ENCODE measurements at regions not wholly inside any gene's neighbourhood (a gene's known extent, or its start where the extent isn't known, plus 50 kb on each side); places are given as distances from the start of the nearest gene placed in this dataset.

DNA sequence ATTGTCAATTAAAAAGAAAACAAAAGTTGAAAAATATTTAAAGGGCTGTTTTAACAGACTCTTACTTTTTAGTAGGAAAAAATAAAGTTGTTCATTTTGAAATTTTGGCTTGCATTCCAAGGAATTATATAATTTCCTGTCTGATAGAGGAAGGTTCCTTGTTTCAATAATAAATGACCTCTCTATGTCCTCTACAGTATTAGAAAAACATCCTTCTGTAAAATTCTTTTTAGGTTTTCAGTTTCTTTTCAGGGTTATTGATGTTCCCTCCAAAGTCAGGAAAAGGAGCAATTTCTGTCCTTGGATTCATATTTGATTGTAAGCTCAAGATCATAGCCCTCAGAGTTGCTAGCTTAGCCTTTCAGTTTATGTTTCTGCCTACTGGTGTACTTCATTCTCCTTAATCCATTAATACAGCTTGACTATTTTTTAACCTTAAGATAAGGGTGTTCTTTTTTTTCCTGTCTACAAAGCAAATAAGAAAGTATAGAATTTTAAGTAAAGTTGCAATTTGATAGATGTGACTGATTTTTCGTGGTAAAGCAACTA lies 125.2 kb upstream of the COL3A1 start:
- no peak overlapping the region for H3K27ac ChIP-seq (ENCODE audit: low read depth in 1 of 2, low read length in 2 of 2)
- intact Hi-C loops (cut with micrococcal nuclease), result no loop called here

DNA sequence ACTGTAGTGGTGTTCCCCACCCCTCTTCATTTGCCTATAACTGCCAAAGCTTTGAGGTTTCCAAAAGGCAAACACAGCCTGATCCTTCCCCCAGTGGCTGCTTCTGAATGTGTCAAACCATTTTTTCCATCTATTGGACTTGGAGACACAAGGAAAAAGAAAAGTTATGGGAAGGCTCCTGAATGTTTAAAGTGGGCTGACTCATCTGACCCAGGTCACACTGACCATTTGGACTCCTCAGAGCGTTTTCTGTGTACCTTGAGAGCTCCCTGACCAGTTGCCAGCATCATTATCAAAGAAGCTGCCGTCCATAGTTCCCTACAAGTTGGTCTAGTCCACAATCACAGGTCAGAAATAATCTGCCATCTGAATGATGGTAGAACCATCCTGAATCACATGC lies 123.4 kb upstream of the COL3A1 start:
- no peak overlapping the region for H3K4me3 ChIP-seq (replicated peaks in 1 of 3; ENCODE audit: low read depth in 2 of 3, low read length in 3 of 3)
- peaks cover 0 to 15% of the 10 kb centered on the region in 2 donors for H3K9me3 ChIP-seq (replicated peaks in 1 of 2; ENCODE audit: control insufficient read depth in 1 of 2, insufficient read depth in 1 of 2, low read length in 2 of 2)
- no peak overlapping the region for H3K27ac ChIP-seq (ENCODE audit: low read depth in 1 of 2, low read length in 2 of 2)
- Mint-ChIP-seq H3K4me1 (no peaks in the 10 kb centered on the region), H3K27me3 (ENCODE audit: low read depth in 3 of 3) (no peaks in the 10 kb centered on the region), H3K27ac (no peak overlapping the region), H3K9me3 (peaks cover 0 to 8% (median 0%) of the 10 kb centered on the region in 7 donors), H3K36me3 (no peaks in the 10 kb centered on the region), H3K4me3 (no peak overlapping the region)
- no peak overlapping the region for H3K9ac ChIP-seq (ENCODE audit: insufficient read depth, low read length, poor library complexity, severe bottlenecking)
- no peaks in the 10 kb centered on the region for H3K27me3 ChIP-seq (ENCODE audit: control insufficient read depth in 2 of 2, insufficient read depth in 2 of 2, low read length in 2 of 2)
- intact Hi-C loops (cut with micrococcal nuclease), result no loop called here
- TF ChIP-seq, protein P1, sequence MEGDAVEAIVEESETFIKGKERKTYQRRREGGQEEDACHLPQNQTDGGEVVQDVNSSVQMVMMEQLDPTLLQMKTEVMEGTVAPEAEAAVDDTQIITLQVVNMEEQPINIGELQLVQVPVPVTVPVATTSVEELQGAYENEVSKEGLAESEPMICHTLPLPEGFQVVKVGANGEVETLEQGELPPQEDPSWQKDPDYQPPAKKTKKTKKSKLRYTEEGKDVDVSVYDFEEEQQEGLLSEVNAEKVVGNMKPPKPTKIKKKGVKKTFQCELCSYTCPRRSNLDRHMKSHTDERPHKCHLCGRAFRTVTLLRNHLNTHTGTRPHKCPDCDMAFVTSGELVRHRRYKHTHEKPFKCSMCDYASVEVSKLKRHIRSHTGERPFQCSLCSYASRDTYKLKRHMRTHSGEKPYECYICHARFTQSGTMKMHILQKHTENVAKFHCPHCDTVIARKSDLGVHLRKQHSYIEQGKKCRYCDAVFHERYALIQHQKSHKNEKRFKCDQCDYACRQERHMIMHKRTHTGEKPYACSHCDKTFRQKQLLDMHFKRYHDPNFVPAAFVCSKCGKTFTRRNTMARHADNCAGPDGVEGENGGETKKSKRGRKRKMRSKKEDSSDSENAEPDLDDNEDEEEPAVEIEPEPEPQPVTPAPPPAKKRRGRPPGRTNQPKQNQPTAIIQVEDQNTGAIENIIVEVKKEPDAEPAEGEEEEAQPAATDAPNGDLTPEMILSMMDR (IDR thresholded peaks at IDR 0.05), result no peak
- H4K20me1 ChIP-seq (ENCODE audit: insufficient read depth, low read length), result no peaks in the 10 kb centered on the region
- no peaks in the 10 kb centered on the region for H3K79me2 ChIP-seq (ENCODE audit: insufficient read depth, low read length)
- no peak overlapping the region for H3K4me2 ChIP-seq (replicated peaks; ENCODE audit: extremely low read depth, low read length, poor library complexity, severe bottlenecking)
- no peak overlapping the region for H2AFZ ChIP-seq (ENCODE audit: insufficient read depth, low read depth, low read length, poor library complexity, severe bottlenecking)
- 89% methylated on average over 2 of the region's 2 CpGs for WGBS (ENCODE audit: insufficient coverage)
- H3K4me1 ChIP-seq (ENCODE audit: control insufficient read depth in 1 of 2, insufficient read depth in 2 of 2, low read length in 2 of 2), result no peaks in the 10 kb centered on the region
- no peak for DNase-seq
- H3K36me3 ChIP-seq (replicated peaks in 1 of 2; ENCODE audit: control insufficient read depth in 1 of 2, insufficient read depth in 2 of 2, low read length in 2 of 2), result no peaks in the 10 kb centered on the region

More for the DNA sequence above, 125.2 kb upstream of the COL3A1 start:
- Mint-ChIP-seq H3K27ac (no peak overlapping the region), H3K4me3 (no peak overlapping the region), H3K36me3 (no peaks in the 10 kb centered on the region), H3K9me3 (peaks cover 0 to 5% (median 0%) of the 10 kb centered on the region in 7 donors), H3K4me1 (no peaks in the 10 kb centered on the region), H3K27me3 (ENCODE audit: low read depth in 3 of 3) (no peaks in the 10 kb centered on the region)
- H3K36me3 ChIP-seq (replicated peaks in 1 of 2; ENCODE audit: control insufficient read depth in 1 of 2, insufficient read depth in 2 of 2, low read length in 2 of 2), result no peaks in the 10 kb centered on the region
- no peak overlapping the region for H3K4me3 ChIP-seq (replicated peaks in 1 of 3; ENCODE audit: low read depth in 2 of 3, low read length in 3 of 3)
- no peak overlapping the region for H3K9ac ChIP-seq (ENCODE audit: insufficient read depth, low read length, poor library complexity, severe bottlenecking)
- H2AFZ ChIP-seq (ENCODE audit: insufficient read depth, low read depth, low read length, poor library complexity, severe bottlenecking), result no peak overlapping the region
- H4K20me1 ChIP-seq (ENCODE audit: insufficient read depth, low read length), result no peaks in the 10 kb centered on the region
- H3K9me3 ChIP-seq (replicated peaks in 1 of 2; ENCODE audit: control insufficient read depth in 1 of 2, insufficient read depth in 1 of 2, low read length in 2 of 2), result peaks cover 0 to 9% of the 10 kb centered on the region in 2 donors
- no peak for DNase-seq
- no peaks in the 10 kb centered on the region for H3K4me1 ChIP-seq (ENCODE audit: control insufficient read depth in 1 of 2, insufficient read depth in 2 of 2, low read length in 2 of 2)
- WGBS (ENCODE audit: insufficient coverage), result no CpG with 5 or more reads among the region's 1 CpG
- no peaks in the 10 kb centered on the region for H3K79me2 ChIP-seq (ENCODE audit: insufficient read depth, low read length)
- no peak overlapping the region for H3K4me2 ChIP-seq (replicated peaks; ENCODE audit: extremely low read depth, low read length, poor library complexity, severe bottlenecking)
- TF ChIP-seq, protein P1 (IDR thresholded peaks at IDR 0.05), result no peak
- no peaks in the 10 kb centered on the region for H3K27me3 ChIP-seq (ENCODE audit: control insufficient read depth in 2 of 2, insufficient read depth in 2 of 2, low read length in 2 of 2)

Measured in CD14-positive monocyte (primary cell).